HL-60 (cell line): ENCODE measurements at regions not wholly inside any gene's neighbourhood (a gene's known extent, or its start where the extent isn't known, plus 50 kb on each side); places are given as distances from the start of the nearest gene placed in this dataset.

Experiments used
- DNase-seq, 2 experiments: peaks; one replicate each; pipeline ENCODE4 v3.0.0-alpha.2; 2010 to 2020; ENCODE audit warnings: low read depth in 1 of 2, low spot score in 1 of 2
- H3K27ac ChIP-seq: fragments of 250-450 bp; sonication (Bioruptor Pico); replicated peaks from 2 replicates; pipeline ENCODE4 v1.5.1; 2020; ENCODE audit warnings: mild to moderate bottlenecking, moderate library complexity
- H3K27me3 ChIP-seq: fragments of 250-450 bp; sonication (Bioruptor Pico); 2 replicates; pipeline ENCODE4 v1.5.1; 2021; ENCODE audit warnings: mild to moderate bottlenecking, moderate library complexity; ENCODE audit not compliant: insufficient read depth, poor library complexity, severe bottlenecking
- H3K4me3 ChIP-seq: replicated peaks from 2 replicates; pipeline ENCODE4 v1.5.1; 2011; ENCODE audit warnings: mild to moderate bottlenecking, control low read depth, low read length; ENCODE audit not compliant: insufficient read depth
- GABPA ChIP-seq: IDR thresholded peaks from 2 replicates; pipeline ENCODE4 v1.6.1; 2012; ENCODE audit warnings: low read depth
- POLR2AphosphoS5 ChIP-seq: IDR thresholded peaks from 2 replicates; pipeline ENCODE4 v1.6.1; 2012; ENCODE audit warnings: low read depth
- SPI1 ChIP-seq: IDR thresholded peaks from 2 replicates; pipeline ENCODE4 v1.6.1; 2012; ENCODE audit warnings: low read depth, mild to moderate bottlenecking, borderline replicate concordance
- TF ChIP-seq, protein P1 (sequence below): IDR thresholded peaks from 2 replicates; pipeline ENCODE4 v1.6.1; 2012; ENCODE audit warnings: low read depth; ENCODE audit not compliant: insufficient replicate concordance
- TF ChIP-seq, protein P2 (sequence below): IDR thresholded peaks from one replicate; pipeline ENCODE4 v1.5.1; 2011; ENCODE audit warnings: low read length, control low read depth, inconsistent platforms; ENCODE audit not compliant: insufficient read depth

- Histone ChIP-seq H3K27me3 (no peaks in the 10 kb centered on the region), H3K27ac (no peak overlapping the region), H3K4me3 (no peak overlapping the region)
- no peak for DNase-seq
- TF ChIP-seq, protein P1, sequence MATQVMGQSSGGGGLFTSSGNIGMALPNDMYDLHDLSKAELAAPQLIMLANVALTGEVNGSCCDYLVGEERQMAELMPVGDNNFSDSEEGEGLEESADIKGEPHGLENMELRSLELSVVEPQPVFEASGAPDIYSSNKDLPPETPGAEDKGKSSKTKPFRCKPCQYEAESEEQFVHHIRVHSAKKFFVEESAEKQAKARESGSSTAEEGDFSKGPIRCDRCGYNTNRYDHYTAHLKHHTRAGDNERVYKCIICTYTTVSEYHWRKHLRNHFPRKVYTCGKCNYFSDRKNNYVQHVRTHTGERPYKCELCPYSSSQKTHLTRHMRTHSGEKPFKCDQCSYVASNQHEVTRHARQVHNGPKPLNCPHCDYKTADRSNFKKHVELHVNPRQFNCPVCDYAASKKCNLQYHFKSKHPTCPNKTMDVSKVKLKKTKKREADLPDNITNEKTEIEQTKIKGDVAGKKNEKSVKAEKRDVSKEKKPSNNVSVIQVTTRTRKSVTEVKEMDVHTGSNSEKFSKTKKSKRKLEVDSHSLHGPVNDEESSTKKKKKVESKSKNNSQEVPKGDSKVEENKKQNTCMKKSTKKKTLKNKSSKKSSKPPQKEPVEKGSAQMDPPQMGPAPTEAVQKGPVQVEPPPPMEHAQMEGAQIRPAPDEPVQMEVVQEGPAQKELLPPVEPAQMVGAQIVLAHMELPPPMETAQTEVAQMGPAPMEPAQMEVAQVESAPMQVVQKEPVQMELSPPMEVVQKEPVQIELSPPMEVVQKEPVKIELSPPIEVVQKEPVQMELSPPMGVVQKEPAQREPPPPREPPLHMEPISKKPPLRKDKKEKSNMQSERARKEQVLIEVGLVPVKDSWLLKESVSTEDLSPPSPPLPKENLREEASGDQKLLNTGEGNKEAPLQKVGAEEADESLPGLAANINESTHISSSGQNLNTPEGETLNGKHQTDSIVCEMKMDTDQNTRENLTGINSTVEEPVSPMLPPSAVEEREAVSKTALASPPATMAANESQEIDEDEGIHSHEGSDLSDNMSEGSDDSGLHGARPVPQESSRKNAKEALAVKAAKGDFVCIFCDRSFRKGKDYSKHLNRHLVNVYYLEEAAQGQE: no peak
- TF ChIP-seq POLR2AphosphoS5 (no peak), SPI1 (no peak), GABPA (no peak)
- TF ChIP-seq, protein P2, sequence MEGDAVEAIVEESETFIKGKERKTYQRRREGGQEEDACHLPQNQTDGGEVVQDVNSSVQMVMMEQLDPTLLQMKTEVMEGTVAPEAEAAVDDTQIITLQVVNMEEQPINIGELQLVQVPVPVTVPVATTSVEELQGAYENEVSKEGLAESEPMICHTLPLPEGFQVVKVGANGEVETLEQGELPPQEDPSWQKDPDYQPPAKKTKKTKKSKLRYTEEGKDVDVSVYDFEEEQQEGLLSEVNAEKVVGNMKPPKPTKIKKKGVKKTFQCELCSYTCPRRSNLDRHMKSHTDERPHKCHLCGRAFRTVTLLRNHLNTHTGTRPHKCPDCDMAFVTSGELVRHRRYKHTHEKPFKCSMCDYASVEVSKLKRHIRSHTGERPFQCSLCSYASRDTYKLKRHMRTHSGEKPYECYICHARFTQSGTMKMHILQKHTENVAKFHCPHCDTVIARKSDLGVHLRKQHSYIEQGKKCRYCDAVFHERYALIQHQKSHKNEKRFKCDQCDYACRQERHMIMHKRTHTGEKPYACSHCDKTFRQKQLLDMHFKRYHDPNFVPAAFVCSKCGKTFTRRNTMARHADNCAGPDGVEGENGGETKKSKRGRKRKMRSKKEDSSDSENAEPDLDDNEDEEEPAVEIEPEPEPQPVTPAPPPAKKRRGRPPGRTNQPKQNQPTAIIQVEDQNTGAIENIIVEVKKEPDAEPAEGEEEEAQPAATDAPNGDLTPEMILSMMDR: no peak
Measured at GRCh38 chr12:81874586-81874985, 115.4 kb upstream of the PPFIA2 start.

- no peak for DNase-seq
- H3K4me3 ChIP-seq: no peak overlapping the region
- TF ChIP-seq, protein P1: no peak
- no peak for TF ChIP-seq POLR2AphosphoS5
- no peaks in the 10 kb centered on the region for H3K27me3 ChIP-seq
- no peak overlapping the region for H3K27ac ChIP-seq
Measured at GRCh38 chr12:81874166-81874565, 115.0 kb upstream of the PPFIA2 start.

DNA sequence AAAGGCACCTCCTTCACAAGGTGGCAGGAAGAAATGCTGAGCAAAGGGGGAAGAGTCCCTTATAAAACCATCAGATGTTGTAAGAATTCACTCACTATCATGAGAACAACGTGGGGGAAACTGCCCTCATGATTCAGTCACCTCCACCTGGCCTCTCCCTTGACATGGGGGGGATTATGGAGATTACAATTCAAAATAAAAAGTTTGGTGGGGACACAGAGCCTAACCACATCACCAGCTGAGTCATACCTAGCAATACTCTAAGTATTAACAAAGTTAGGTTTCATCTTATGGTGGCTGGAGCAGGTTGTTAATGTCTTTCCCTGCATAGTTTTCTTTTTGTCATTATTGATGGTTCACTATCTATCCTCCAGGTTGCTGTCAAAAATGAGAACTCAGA, 113.2 kb upstream of the PPFIA2 start:
- H3K27me3 ChIP-seq: no peaks in the 10 kb centered on the region
- H3K27ac ChIP-seq: no peak overlapping the region
- no peak for TF ChIP-seq GABPA
- no peak for TF ChIP-seq POLR2AphosphoS5
- TF ChIP-seq, protein P1: no peak
- TF ChIP-seq SPI1: no peak
- TF ChIP-seq, protein P2: no peak
- DNase-seq: no peak
- H3K4me3 ChIP-seq: no peak overlapping the region

DNA sequence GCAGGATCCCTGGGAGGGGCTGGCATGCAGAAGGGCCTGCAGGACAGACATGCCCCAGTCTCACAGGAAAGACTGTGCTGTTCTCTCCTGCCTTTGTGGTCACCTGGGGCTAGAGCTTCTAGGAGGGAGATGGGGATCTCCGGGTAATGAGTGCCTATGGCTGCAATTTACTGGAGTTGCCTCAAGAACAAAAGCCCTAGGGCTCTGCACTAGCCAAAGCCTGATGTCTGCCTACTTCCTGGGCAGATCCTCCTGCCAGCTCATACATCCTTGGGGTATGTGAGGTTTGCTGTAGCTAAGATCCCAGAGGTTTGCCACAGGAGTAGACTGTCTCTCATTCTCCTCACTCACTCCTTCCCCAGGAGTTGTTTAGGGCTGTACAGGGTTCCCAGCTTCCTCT, 106.9 kb upstream of the PPFIA2 start:
- no peak overlapping the region for H3K27ac ChIP-seq
- DNase-seq: no peak
- no peaks in the 10 kb centered on the region for H3K27me3 ChIP-seq
- H3K4me3 ChIP-seq: no peak overlapping the region
- TF ChIP-seq, protein P1: no peak
- TF ChIP-seq, protein P2: no peak
- TF ChIP-seq POLR2AphosphoS5 (no peak), SPI1 (no peak), GABPA (no peak)
